Endodermal cell (in vitro differentiated cells): ENCODE measurements at regions not wholly inside any gene's neighbourhood (a gene's known extent, or its start where the extent isn't known, plus 50 kb on each side); places are given as distances from the start of the nearest gene placed in this dataset.

Experiments
- DNase-seq: peaks from one replicate; pipeline ENCODE4 v3.0.0-alpha.2; 2017
- H3K27ac ChIP-seq: 2 replicates; pipeline ENCODE4 v1.5.1; 2013; ENCODE audit warnings: mild to moderate bottlenecking, low read depth, low read length, moderate library complexity
- H3K27me3 ChIP-seq: 2 replicates; pipeline ENCODE4 v1.6.1; 2013; ENCODE audit warnings: mild to moderate bottlenecking, low read length, moderate library complexity; ENCODE audit not compliant: insufficient read depth, control insufficient read depth, poor library complexity, severe bottlenecking
- H3K36me3 ChIP-seq: 2 replicates; pipeline ENCODE4 v1.7.0; 2013; ENCODE audit warnings: mild to moderate bottlenecking, low read length, moderate library complexity; ENCODE audit not compliant: control insufficient read depth, insufficient read depth
- H3K4me1 ChIP-seq: one replicate; pipeline ENCODE4 v1.7.0; 2013; ENCODE audit warnings: low read length; ENCODE audit not compliant: control insufficient read depth, insufficient read depth
- H3K4me3 ChIP-seq: 2 replicates; pipeline ENCODE4 v1.5.1; 2013; ENCODE audit warnings: mild to moderate bottlenecking, low read length, moderate library complexity
- H3K9ac ChIP-seq: 2 replicates; pipeline ENCODE4 v1.6.1; 2013; ENCODE audit warnings: mild to moderate bottlenecking, low read length, moderate library complexity; ENCODE audit not compliant: poor library complexity, severe bottlenecking; ENCODE audit errors: extremely low read depth
- H3K9me3 ChIP-seq: 2 replicates; pipeline ENCODE4 v1.6.1; 2013; ENCODE audit warnings: mild to moderate bottlenecking, low read length, moderate library complexity; ENCODE audit not compliant: control insufficient read depth
- H3K27ac Mint-ChIP-seq: 2 replicates; pipeline ENCODE4 v1.8.0; 2020; ENCODE audit warnings: mixed read lengths
- H3K27me3 Mint-ChIP-seq: 2 replicates; pipeline ENCODE4 v1.8.0; 2021; ENCODE audit warnings: mild to moderate bottlenecking, mixed read lengths; ENCODE audit not compliant: insufficient read depth
- H3K36me3 Mint-ChIP-seq: 2 replicates; pipeline ENCODE4 v1.8.0; 2020; ENCODE audit warnings: low read depth, mixed read lengths
- H3K4me1 Mint-ChIP-seq: 2 replicates; pipeline ENCODE4 v1.8.0; 2020; ENCODE audit warnings: mixed read lengths
- H3K4me3 Mint-ChIP-seq: 2 replicates; pipeline ENCODE4 v1.8.0; 2020; ENCODE audit warnings: mild to moderate bottlenecking, moderate library complexity, mixed read lengths
- H3K9me3 Mint-ChIP-seq: 2 replicates; pipeline ENCODE4 v1.8.0; 2020; ENCODE audit warnings: mild to moderate bottlenecking, mixed read lengths
- WGBS, 2 experiments: methylation state at CpG; one replicate each; pipeline versions ENCODE4 v1.1.5 to v1.1.7; 2013; ENCODE audit warnings: missing lambda C conversion rate in 2 of 2, mixed read lengths in 1 of 2; ENCODE audit not compliant: insufficient coverage in 1 of 2, insufficient read length in 1 of 2; 5-methylcytosine and 5-hydroxymethylcytosine counted together
- TF ChIP-seq, protein P1 (sequence below): fragments of 200-600 bp; sonication (generic); conservative IDR thresholded peaks from 2 replicates; pipeline ENCODE4 v1.5.0; 2021; ENCODE audit warnings: antibody characterized with exemption, mild to moderate bottlenecking

DNA sequence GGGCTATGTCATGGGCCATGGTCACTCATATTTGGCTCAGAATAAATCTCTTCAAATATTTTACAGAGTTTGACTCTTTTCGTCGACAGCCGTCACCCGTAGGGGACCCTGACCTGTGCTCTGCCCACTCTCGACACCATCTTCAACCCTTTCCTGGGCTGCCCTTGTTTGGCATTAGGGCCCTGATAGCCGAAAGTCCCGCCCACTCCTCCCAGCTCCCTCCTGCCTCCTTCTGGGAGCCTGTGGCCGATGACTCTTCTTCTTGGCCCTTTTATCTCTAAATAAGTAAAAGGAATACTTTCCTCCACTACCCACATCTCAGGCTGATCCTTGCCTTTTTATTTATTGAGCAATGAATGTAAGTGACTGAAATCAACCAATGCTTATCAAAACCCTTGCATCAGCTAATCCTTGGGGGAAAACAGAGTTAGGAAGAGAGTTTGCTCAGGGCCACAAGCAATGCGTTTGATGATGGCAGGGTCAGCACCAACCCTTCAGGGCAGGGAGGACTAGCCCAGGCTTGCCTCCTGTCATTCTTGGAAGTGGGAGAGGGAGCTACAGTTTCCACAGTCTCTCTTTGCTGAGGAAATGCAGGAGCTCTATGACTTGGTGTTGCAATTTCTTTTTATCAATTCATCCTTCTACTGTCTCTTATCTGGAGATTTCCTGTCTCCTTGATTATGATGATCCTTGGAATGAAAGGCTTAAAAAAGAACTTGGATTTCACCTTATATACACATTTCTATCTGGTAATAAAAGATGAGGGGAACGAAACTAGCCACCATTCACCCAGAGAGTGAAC lies 218.2 kb upstream of the PODXL start:
- Mint-ChIP-seq H3K9me3 (no peaks in the 10 kb centered on the region), H3K4me1 (peaks cover 22% of the 10 kb centered on the region), H3K4me3 (no peak overlapping the region), H3K36me3 (no peaks in the 10 kb centered on the region), H3K27ac (no peak overlapping the region), H3K27me3 (no peaks in the 10 kb centered on the region)
- 81 to 98% methylated on average over 6 to 10 of the region's 10 CpGs for WGBS, 2 experiments
- no peak overlapping the region for H3K9ac ChIP-seq
- H3K4me1 ChIP-seq, result peaks cover 12% of the 10 kb centered on the region
- peak; percentile 74 for DNase-seq
- no peak overlapping the region for H3K27ac ChIP-seq
- no peaks in the 10 kb centered on the region for H3K9me3 ChIP-seq
- no peak overlapping the region for H3K4me3 ChIP-seq
- H3K36me3 ChIP-seq, result no peaks in the 10 kb centered on the region
- no peaks in the 10 kb centered on the region for H3K27me3 ChIP-seq
- TF ChIP-seq, protein P1, sequence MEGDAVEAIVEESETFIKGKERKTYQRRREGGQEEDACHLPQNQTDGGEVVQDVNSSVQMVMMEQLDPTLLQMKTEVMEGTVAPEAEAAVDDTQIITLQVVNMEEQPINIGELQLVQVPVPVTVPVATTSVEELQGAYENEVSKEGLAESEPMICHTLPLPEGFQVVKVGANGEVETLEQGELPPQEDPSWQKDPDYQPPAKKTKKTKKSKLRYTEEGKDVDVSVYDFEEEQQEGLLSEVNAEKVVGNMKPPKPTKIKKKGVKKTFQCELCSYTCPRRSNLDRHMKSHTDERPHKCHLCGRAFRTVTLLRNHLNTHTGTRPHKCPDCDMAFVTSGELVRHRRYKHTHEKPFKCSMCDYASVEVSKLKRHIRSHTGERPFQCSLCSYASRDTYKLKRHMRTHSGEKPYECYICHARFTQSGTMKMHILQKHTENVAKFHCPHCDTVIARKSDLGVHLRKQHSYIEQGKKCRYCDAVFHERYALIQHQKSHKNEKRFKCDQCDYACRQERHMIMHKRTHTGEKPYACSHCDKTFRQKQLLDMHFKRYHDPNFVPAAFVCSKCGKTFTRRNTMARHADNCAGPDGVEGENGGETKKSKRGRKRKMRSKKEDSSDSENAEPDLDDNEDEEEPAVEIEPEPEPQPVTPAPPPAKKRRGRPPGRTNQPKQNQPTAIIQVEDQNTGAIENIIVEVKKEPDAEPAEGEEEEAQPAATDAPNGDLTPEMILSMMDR, result peak; percentile 49

DNA sequence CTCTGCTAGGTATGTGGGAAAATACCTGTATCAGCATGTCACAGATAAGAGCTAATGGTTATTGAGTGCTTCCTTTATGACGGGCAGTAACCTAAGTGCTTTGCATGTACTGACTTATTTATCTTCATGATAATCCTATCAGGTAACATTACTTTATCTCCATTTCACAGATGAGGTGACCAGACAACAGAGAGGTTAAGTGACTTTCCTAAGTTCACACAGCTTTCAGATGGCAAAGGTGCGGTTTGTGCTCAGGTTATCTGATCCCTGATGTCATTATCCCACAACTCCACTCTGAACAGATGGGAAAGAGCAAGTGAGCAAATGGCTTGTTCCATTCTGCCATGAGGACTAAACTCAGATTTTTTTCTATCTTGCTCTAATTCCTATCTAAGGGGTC lies 217.0 kb upstream of the PODXL start:
- H3K9me3 ChIP-seq, result no peaks in the 10 kb centered on the region
- H3K4me1 Mint-ChIP-seq, result peaks cover 22% of the 10 kb centered on the region
- H3K27ac Mint-ChIP-seq, result no peak overlapping the region
- WGBS, 2 experiments, result 85 to 94% methylated on average over 2 of the region's 2 CpGs
- H3K9me3 Mint-ChIP-seq, result no peaks in the 10 kb centered on the region
- no peaks in the 10 kb centered on the region for H3K36me3 Mint-ChIP-seq
- no peaks in the 10 kb centered on the region for H3K27me3 ChIP-seq
- H3K4me1 ChIP-seq, result peaks cover 12% of the 10 kb centered on the region
- no peak for DNase-seq
- H3K4me3 Mint-ChIP-seq, result no peak overlapping the region
- H3K4me3 ChIP-seq, result no peak overlapping the region
- TF ChIP-seq, protein P1, result no peak
- H3K36me3 ChIP-seq, result no peaks in the 10 kb centered on the region
- H3K9ac ChIP-seq, result no peak overlapping the region
- no peak overlapping the region for H3K27ac ChIP-seq
- H3K27me3 Mint-ChIP-seq, result no peaks in the 10 kb centered on the region

DNA sequence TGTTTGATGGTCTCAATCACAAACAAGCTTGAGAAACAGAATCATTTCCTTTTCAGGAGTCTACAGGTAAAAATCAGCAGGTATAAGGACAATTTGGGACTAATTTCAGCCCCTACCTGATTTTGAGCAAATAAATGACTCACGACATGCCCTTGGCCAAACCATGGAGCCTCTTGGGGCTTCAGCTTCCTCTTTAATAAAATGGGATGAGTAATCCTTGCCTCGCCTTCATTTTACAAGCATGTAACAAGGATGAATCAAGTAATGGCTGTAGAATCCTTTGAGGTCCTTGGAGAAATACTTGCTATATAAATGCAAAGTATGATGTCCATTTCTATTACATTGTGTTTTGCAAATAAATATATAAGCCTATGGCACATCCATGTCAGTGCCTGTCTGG lies 212.8 kb upstream of the PODXL start:
- Histone ChIP-seq H3K36me3 (no peaks in the 10 kb centered on the region), H3K9me3 (no peaks in the 10 kb centered on the region)

More for the DNA sequence above, 212.8 kb upstream of the PODXL start:
- no peaks in the 10 kb centered on the region for H3K9me3 Mint-ChIP-seq
- no peak overlapping the region for H3K4me3 ChIP-seq
- WGBS, 2 experiments, result 87 to 100% methylated on average over 1 to 2 of the region's 2 CpGs
- H3K4me3 Mint-ChIP-seq, result no peak overlapping the region
- no peak for DNase-seq
- no peak overlapping the region for H3K27ac ChIP-seq
- H3K4me1 ChIP-seq, result no peaks in the 10 kb centered on the region
- TF ChIP-seq, protein P1, result no peak
- H3K9ac ChIP-seq, result no peak overlapping the region
- peaks cover 10% of the 10 kb centered on the region for H3K4me1 Mint-ChIP-seq
- no peaks in the 10 kb centered on the region for H3K27me3 ChIP-seq
- no peaks in the 10 kb centered on the region for H3K36me3 Mint-ChIP-seq
- H3K27ac Mint-ChIP-seq, result no peak overlapping the region
- no peaks in the 10 kb centered on the region for H3K27me3 Mint-ChIP-seq
